MM.1S (cell line): ENCODE measurements at regions not wholly inside any gene's neighbourhood (a gene's known extent, or its start where the extent isn't known, plus 50 kb on each side); places are given as distances from the start of the nearest gene placed in this dataset.

Experiments used
- DNase-seq: peaks from one replicate; pipeline ENCODE4 v3.0.0-alpha.2; 2015
- H2AFZ ChIP-seq: fragments of 300-600 bp; sonication (generic); 2 replicates; pipeline ENCODE4 v1.6.0; 2016; ENCODE audit warnings: antibody characterized with exemption, low read length
- H3F3A ChIP-seq: fragments of 300-600 bp; sonication (generic); 2 replicates; pipeline ENCODE4 v1.6.1; 2016; ENCODE audit warnings: mild to moderate bottlenecking, antibody characterized with exemption, low read length, moderate library complexity, mixed read lengths; ENCODE audit not compliant: insufficient read depth
- H3K27ac ChIP-seq: fragments of 300-600 bp; sonication (generic); 2 replicates; pipeline ENCODE4 v1.5.1; 2016; ENCODE audit warnings: mild to moderate bottlenecking, low read length
- H3K27me3 ChIP-seq: fragments of 300-600 bp; sonication (generic); replicated peaks from 2 replicates; pipeline ENCODE4 v1.6.0; 2016; ENCODE audit warnings: low read length; ENCODE audit not compliant: insufficient read depth
- H3K36me3 ChIP-seq: fragments of 300-600 bp; sonication (generic); replicated peaks from 2 replicates; pipeline ENCODE4 v1.6.1; 2016; ENCODE audit warnings: mild to moderate bottlenecking, low read length, mixed read lengths; ENCODE audit not compliant: insufficient read depth
- H3K4me1 ChIP-seq: fragments of 300-600 bp; sonication (generic); 2 replicates; pipeline ENCODE4 v1.6.1; 2016; ENCODE audit warnings: low read length, mixed read lengths
- H3K4me2 ChIP-seq: fragments of 300-600 bp; sonication (generic); 2 replicates; pipeline ENCODE4 v1.6.0; 2016; ENCODE audit warnings: low read depth, low read length
- H3K4me3 ChIP-seq: fragments of 300-600 bp; sonication (generic); 2 replicates; pipeline ENCODE4 v1.5.1; 2016; ENCODE audit warnings: low read length, mixed read lengths
- H3K79me2 ChIP-seq: fragments of 300-600 bp; sonication (generic); 2 replicates; pipeline ENCODE4 v1.6.1; 2016; ENCODE audit warnings: mixed run types, low read length, mixed read lengths
- H3K9ac ChIP-seq: fragments of 300-600 bp; sonication (generic); 2 replicates; pipeline ENCODE4 v1.6.1; 2016; ENCODE audit warnings: low read length, mixed read lengths
- H3K9me2 ChIP-seq: fragments of 300-600 bp; sonication (generic); replicated peaks from 2 replicates; pipeline ENCODE4 v1.6.1; 2016; ENCODE audit warnings: mild to moderate bottlenecking, low read length, mixed read lengths; ENCODE audit not compliant: insufficient read depth
- H3K9me3 ChIP-seq: fragments of 300-600 bp; sonication (generic); replicated peaks from 2 replicates; pipeline ENCODE4 v1.6.1; 2016; ENCODE audit warnings: mild to moderate bottlenecking, low read length, mixed read lengths; ENCODE audit not compliant: insufficient read depth
- H4K20me1 ChIP-seq: fragments of 300-600 bp; sonication (generic); 2 replicates; pipeline ENCODE4 v1.6.1; 2016; ENCODE audit warnings: mild to moderate bottlenecking, low read length, moderate library complexity, mixed read lengths; ENCODE audit not compliant: insufficient read depth
- EZH2 ChIP-seq: fragments of 300-600 bp; sonication (generic); optimal IDR thresholded peaks from 2 replicates; pipeline ENCODE3; 2017; ENCODE audit warnings: low read depth, mild to moderate bottlenecking, antibody characterized with exemption, low read length, mixed read lengths
- EZH2phosphoT487 ChIP-seq: fragments of 300-600 bp; sonication (generic); IDR thresholded peaks from 2 replicates; pipeline ENCODE4 v1.6.1; 2018; ENCODE audit warnings: antibody characterized with exemption, low read length
- TF ChIP-seq, protein P1 (sequence below): fragments of 300-600 bp; sonication (generic); IDR thresholded peaks from 2 replicates; pipeline ENCODE4 v1.5.1; 2016; ENCODE audit warnings: antibody characterized with exemption, low read length, mixed read lengths

DNA sequence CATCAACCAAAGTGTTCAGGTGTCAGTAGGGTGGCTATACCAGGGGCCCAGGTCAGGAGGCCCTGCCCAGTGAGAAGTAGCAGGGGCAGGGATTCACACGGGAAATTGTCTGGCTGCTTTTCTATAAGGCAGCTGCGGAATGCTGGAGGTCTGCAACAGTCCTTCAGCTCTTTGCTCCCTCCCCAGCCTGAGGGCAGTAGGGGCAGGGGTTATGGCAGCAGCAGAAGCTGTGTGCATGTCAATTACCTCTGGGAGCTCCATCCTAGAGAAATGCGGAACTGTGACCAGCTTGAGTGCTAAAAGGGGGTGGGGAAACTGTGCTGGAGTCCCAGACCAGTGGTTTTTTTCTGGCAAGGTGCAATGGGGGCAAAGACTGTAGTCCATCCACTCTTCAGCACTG is 810.4 kb downstream of the PCDH7 start:
- no peak for TF ChIP-seq EZH2
- no peak for TF ChIP-seq EZH2phosphoT487
- TF ChIP-seq, protein P1, sequence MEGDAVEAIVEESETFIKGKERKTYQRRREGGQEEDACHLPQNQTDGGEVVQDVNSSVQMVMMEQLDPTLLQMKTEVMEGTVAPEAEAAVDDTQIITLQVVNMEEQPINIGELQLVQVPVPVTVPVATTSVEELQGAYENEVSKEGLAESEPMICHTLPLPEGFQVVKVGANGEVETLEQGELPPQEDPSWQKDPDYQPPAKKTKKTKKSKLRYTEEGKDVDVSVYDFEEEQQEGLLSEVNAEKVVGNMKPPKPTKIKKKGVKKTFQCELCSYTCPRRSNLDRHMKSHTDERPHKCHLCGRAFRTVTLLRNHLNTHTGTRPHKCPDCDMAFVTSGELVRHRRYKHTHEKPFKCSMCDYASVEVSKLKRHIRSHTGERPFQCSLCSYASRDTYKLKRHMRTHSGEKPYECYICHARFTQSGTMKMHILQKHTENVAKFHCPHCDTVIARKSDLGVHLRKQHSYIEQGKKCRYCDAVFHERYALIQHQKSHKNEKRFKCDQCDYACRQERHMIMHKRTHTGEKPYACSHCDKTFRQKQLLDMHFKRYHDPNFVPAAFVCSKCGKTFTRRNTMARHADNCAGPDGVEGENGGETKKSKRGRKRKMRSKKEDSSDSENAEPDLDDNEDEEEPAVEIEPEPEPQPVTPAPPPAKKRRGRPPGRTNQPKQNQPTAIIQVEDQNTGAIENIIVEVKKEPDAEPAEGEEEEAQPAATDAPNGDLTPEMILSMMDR, result no peak
- Histone ChIP-seq H3K9me2 (no peaks in the 10 kb centered on the region), H3K4me2 (no peak overlapping the region), H2AFZ (no peak overlapping the region), H3K9me3 (no peaks in the 10 kb centered on the region), H3K27me3 (no peaks in the 10 kb centered on the region), H3K4me1 (no peaks in the 10 kb centered on the region), H3F3A (no peaks in the 10 kb centered on the region), H3K36me3 (no peaks in the 10 kb centered on the region), H4K20me1 (no peaks in the 10 kb centered on the region), H3K79me2 (no peaks in the 10 kb centered on the region), H3K9ac (no peak overlapping the region), H3K4me3 (no peak overlapping the region), H3K27ac (no peak overlapping the region)
- no peak for DNase-seq

DNA sequence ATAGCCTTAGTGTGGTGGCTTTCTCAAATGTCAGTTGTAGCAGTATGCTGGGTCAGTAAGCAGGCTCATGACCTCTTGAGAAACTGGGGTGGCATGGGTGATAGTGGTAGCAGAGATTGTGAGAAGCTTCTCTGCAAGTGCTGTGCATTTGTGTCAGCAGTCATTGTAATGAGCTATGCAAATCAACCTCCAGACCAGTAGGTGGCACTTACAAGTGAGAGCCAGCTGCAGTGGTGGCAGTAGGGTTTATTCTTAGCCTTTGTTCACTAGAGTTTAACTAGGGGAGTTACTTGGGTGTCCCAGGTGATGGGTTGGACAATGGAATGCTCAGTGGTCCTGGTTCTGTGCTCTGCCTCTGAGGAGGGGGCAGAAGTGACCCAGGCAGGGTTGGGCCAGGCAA is 818.7 kb downstream of the PCDH7 start:
- Histone ChIP-seq H3K9ac (no peak overlapping the region), H3K4me1 (no peaks in the 10 kb centered on the region), H3K4me3 (no peak overlapping the region), H3K36me3 (no peaks in the 10 kb centered on the region), H3K27me3 (no peaks in the 10 kb centered on the region), H2AFZ (no peak overlapping the region), H3K9me3 (no peaks in the 10 kb centered on the region), H3K4me2 (no peak overlapping the region), H3K27ac (no peak overlapping the region), H4K20me1 (no peaks in the 10 kb centered on the region), H3K9me2 (no peaks in the 10 kb centered on the region), H3F3A (no peaks in the 10 kb centered on the region), H3K79me2 (no peaks in the 10 kb centered on the region)
- TF ChIP-seq EZH2, result no peak
- TF ChIP-seq, protein P1, result no peak
- no peak for TF ChIP-seq EZH2phosphoT487
- no peak for DNase-seq

DNA sequence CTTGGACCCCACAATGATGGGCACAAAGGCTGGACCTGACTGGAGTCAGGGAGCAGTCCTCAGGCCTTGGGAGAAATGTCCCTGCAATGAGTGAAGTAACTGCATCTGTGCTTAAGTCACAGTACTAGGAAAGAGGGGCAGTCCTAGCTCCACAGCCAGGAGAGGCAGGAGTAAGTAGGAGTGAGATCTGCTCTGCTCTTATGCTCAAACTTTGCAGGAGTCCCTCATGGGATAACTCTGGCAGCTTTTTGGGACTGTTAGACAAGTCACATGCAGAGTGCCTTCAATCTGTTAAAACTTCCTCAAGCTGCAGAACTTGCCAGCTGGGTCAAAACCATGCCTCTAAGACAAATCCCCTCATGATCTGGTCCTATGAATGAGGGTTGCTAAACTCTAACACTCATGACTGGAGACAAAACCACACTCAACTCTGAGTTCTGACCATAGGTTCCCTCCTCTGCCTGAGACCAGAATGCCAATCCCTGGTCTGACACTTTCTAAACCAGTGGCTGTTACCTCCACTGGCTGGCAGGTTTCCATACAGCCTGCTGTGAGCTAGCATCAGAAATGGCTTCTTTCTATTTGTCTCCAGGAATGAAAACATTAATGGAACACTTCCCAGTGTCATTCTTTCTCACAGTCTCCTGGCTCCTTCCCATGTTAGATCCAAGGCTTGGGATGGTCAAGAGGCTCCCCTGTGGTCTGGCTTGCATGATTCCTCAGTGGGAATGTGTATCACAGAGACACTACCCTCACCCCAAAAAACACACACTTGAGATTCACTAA is 819.3 kb downstream of the PCDH7 start:
- H3K9ac ChIP-seq, result no peak overlapping the region
- H3K4me3 ChIP-seq, result no peak overlapping the region
- no peak overlapping the region for H3K27ac ChIP-seq
- no peaks in the 10 kb centered on the region for H3K9me2 ChIP-seq
- no peaks in the 10 kb centered on the region for H3K4me1 ChIP-seq
- H3F3A ChIP-seq, result no peaks in the 10 kb centered on the region
- no peak overlapping the region for H2AFZ ChIP-seq
- H3K36me3 ChIP-seq, result no peaks in the 10 kb centered on the region
- H3K9me3 ChIP-seq, result no peaks in the 10 kb centered on the region
- DNase-seq, result no peak
- H3K79me2 ChIP-seq, result no peaks in the 10 kb centered on the region
- TF ChIP-seq, protein P1, result no peak
- TF ChIP-seq EZH2phosphoT487 (no peak), EZH2 (no peak)
- H3K4me2 ChIP-seq, result no peak overlapping the region
- H3K27me3 ChIP-seq, result no peaks in the 10 kb centered on the region
- H4K20me1 ChIP-seq, result no peaks in the 10 kb centered on the region
